H9 (cell line): ENCODE measurements at regions not wholly inside any gene's neighbourhood (a gene's known extent, or its start where the extent isn't known, plus 50 kb on each side); places are given as distances from the start of the nearest gene placed in this dataset.

Experiments used
- DNase-seq: peaks from one replicate; pipeline ENCODE4 v3.0.0-alpha.2; 2017
- H2AFZ ChIP-seq: one replicate; pipeline ENCODE4 v1.6.1; 2013; ENCODE audit warnings: mild to moderate bottlenecking, low read length, control low read depth, moderate library complexity
- H2AK5ac ChIP-seq: 2 replicates; pipeline ENCODE4 v1.6.1; 2013; ENCODE audit warnings: low read length, control low read depth, mixed read lengths; ENCODE audit not compliant: insufficient read length
- H2BK120ac ChIP-seq: one replicate; pipeline ENCODE4 v1.6.1; 2013; ENCODE audit warnings: low read depth, mild to moderate bottlenecking, low read length, control low read depth, inconsistent platforms; ENCODE audit not compliant: poor library complexity, severe bottlenecking
- H2BK12ac ChIP-seq: 2 replicates; pipeline ENCODE4 v1.6.1; 2013; ENCODE audit warnings: low read length, control low read depth, mixed read lengths, low read depth; ENCODE audit not compliant: insufficient read length
- H2BK15ac ChIP-seq: 2 replicates; pipeline ENCODE4 v1.6.1; 2013; ENCODE audit warnings: low read depth, low read length, control low read depth
- H2BK20ac ChIP-seq: one replicate; pipeline ENCODE4 v1.6.1; 2013; ENCODE audit warnings: low read depth, mild to moderate bottlenecking, low read length, control low read depth, inconsistent platforms; ENCODE audit not compliant: poor library complexity, severe bottlenecking
- H2BK5ac ChIP-seq: 2 replicates; pipeline ENCODE4 v1.6.1; 2013; ENCODE audit warnings: low read length, control low read depth, mixed read lengths; ENCODE audit not compliant: insufficient read length
- H3K14ac ChIP-seq: 2 replicates; pipeline ENCODE4 v1.6.1; 2013; ENCODE audit warnings: low read length, control low read depth; ENCODE audit not compliant: insufficient read depth
- H3K18ac ChIP-seq: 2 replicates; pipeline ENCODE4 v1.6.1; 2013; ENCODE audit warnings: low read depth, mild to moderate bottlenecking, mixed read lengths, low read length, control low read depth; ENCODE audit not compliant: insufficient read length
- H3K23ac ChIP-seq: 2 replicates; pipeline ENCODE4 v1.6.1; 2013; ENCODE audit warnings: low read length, control low read depth, mixed read lengths, low read depth; ENCODE audit not compliant: insufficient read length
- H3K23me2 ChIP-seq: 2 replicates; pipeline ENCODE4 v1.6.1; 2013; ENCODE audit warnings: low read depth, mild to moderate bottlenecking, mixed read lengths, low read length, control low read depth; ENCODE audit not compliant: insufficient read length, poor library complexity, severe bottlenecking
- H3K27ac ChIP-seq: 2 replicates; pipeline ENCODE4 v1.5.1; 2013; ENCODE audit warnings: low read length, control low read depth, mixed read lengths, low read depth; ENCODE audit not compliant: insufficient read length
- H3K27me3 ChIP-seq: 2 replicates; pipeline ENCODE4 v1.6.1; 2013; ENCODE audit warnings: low read length, control low read depth, inconsistent platforms; ENCODE audit not compliant: insufficient read depth
- H3K4ac ChIP-seq: 2 replicates; pipeline ENCODE4 v1.6.1; 2013; ENCODE audit warnings: low read depth, mild to moderate bottlenecking, control low read depth, inconsistent platforms, low read length, moderate library complexity
- H3K4me1 ChIP-seq: 2 replicates; pipeline ENCODE4 v1.6.1; 2013; ENCODE audit warnings: low read length, control low read depth, inconsistent platforms; ENCODE audit not compliant: insufficient read depth
- H3K4me2 ChIP-seq: 2 replicates; pipeline ENCODE4 v1.6.1; 2013; ENCODE audit warnings: low read length, control low read depth, mixed read lengths; ENCODE audit not compliant: insufficient read length, insufficient read depth
- H3K56ac ChIP-seq: 2 replicates; pipeline ENCODE4 v1.6.1; 2013; ENCODE audit warnings: low read depth, mild to moderate bottlenecking, mixed read lengths, low read length, control low read depth; ENCODE audit not compliant: insufficient read length
- H3K79me1 ChIP-seq: 2 replicates; pipeline ENCODE4 v1.6.1; 2013; ENCODE audit warnings: low read depth, mild to moderate bottlenecking, moderate library complexity, low read length, control low read depth, inconsistent platforms; ENCODE audit not compliant: insufficient read depth, poor library complexity, severe bottlenecking
- H3K79me2 ChIP-seq: 2 replicates; pipeline ENCODE4 v1.6.1; 2013; ENCODE audit warnings: low read length, control low read depth, inconsistent platforms; ENCODE audit not compliant: insufficient read depth
- H3K9ac ChIP-seq: 2 replicates; pipeline ENCODE4 v1.6.1; 2013; ENCODE audit warnings: low read length, control low read depth, mixed read lengths; ENCODE audit not compliant: insufficient read length; ENCODE audit errors: extremely low read depth
- H3K9me3 ChIP-seq: one replicate; pipeline ENCODE4 v1.6.1; 2013; ENCODE audit warnings: low read depth, low read length, inconsistent platforms; ENCODE audit not compliant: control insufficient read depth
- H3T11ph ChIP-seq: one replicate; pipeline ENCODE4 v1.6.1; 2013; ENCODE audit warnings: mild to moderate bottlenecking, low read length, control low read depth, inconsistent platforms
- H4K20me1 ChIP-seq: one replicate; pipeline ENCODE4 v1.6.1; 2013; ENCODE audit not compliant: control insufficient read depth, insufficient read length, insufficient read depth
- H4K5ac ChIP-seq: 2 replicates; pipeline ENCODE4 v1.6.1; 2013; ENCODE audit warnings: low read depth, mild to moderate bottlenecking, mixed read lengths, low read length, control low read depth; ENCODE audit not compliant: insufficient read length
- H4K8ac ChIP-seq: replicated peaks from 2 replicates; pipeline ENCODE4 v1.6.1; 2013; ENCODE audit warnings: low read length, control low read depth, mixed read lengths, low read depth; ENCODE audit not compliant: insufficient read length
- H4K91ac ChIP-seq: 2 replicates; pipeline ENCODE4 v1.6.1; 2013; ENCODE audit warnings: low read depth, mild to moderate bottlenecking, moderate library complexity, mixed read lengths, low read length, control low read depth; ENCODE audit not compliant: insufficient read length
- H3K27ac Mint-ChIP-seq, 3 experiments: 2 replicates in 2 of 3; 3 replicates in 1 of 3; pipeline ENCODE4 v1.8.0; 2020 to 2021; ENCODE audit warnings: mixed read lengths in 3 of 3, mild to moderate bottlenecking in 1 of 3, moderate library complexity in 1 of 3
- H3K27me3 Mint-ChIP-seq: 2 replicates; pipeline ENCODE4 v1.8.0; 2021; ENCODE audit warnings: low read depth, mild to moderate bottlenecking, moderate library complexity, mixed read lengths
- H3K36me3 Mint-ChIP-seq, 3 experiments: 2 replicates in 2 of 3; 3 replicates in 1 of 3; pipeline ENCODE4 v1.8.0; 2020 to 2021; ENCODE audit warnings: low read depth in 3 of 3, mixed read lengths in 3 of 3; ENCODE audit not compliant: insufficient read depth in 1 of 3
- H3K4me1 Mint-ChIP-seq, 2 experiments: 2 replicates each; pipeline ENCODE4 v1.8.0; 2020; ENCODE audit warnings: mixed read lengths in 2 of 2
- H3K4me3 Mint-ChIP-seq, 2 experiments: 2 replicates in 1 of 2; 3 replicates in 1 of 2; pipeline ENCODE4 v1.8.0; 2020 to 2021; ENCODE audit warnings: mild to moderate bottlenecking in 2 of 2, mixed read lengths in 2 of 2, moderate library complexity in 1 of 2
- H3K9me3 Mint-ChIP-seq, 2 experiments: 2 replicates in 1 of 2; 3 replicates in 1 of 2; pipeline ENCODE4 v1.8.0; 2020; ENCODE audit warnings: mild to moderate bottlenecking in 2 of 2, mixed read lengths in 2 of 2, moderate library complexity in 1 of 2
- CTCF ChIP-seq: fragments of 200-600 bp; sonication (generic); conservative IDR thresholded peaks from 3 replicates; pipeline ENCODE4 v1.8.0; 2021; ENCODE audit warnings: antibody characterized with exemption, mild to moderate bottlenecking
- WGBS: extraction: QIAGEN DNeasy Blood & Tissue Kit; methylation state at CpG from one replicate; pipeline ENCODE4 v1.1.7; 2013; ENCODE audit warnings: missing lambda C conversion rate, low lambda C conversion rate, mixed read lengths; ENCODE audit not compliant: insufficient read length; ENCODE audit errors: extremely low coverage; 5-methylcytosine and 5-hydroxymethylcytosine counted together

- H3K36me3 Mint-ChIP-seq = peaks cover 11 to 32% (median 24%) of the 10 kb centered on the region in 3 experiments
These were observed 75.1 kb downstream of the CARTPT start for GRCh38 chr5:71794061-71794695.

More at GRCh38 chr5:71794061-71794695, 75.1 kb downstream of the CARTPT start:
- Mint-ChIP-seq H3K4me1 (peaks cover 4% of the 10 kb centered on the region in 2 experiments; a peak in 2 of 4 replicates), H3K27me3 (peaks cover 6% of the 10 kb centered on the region), H3K4me3 (no peak overlapping the region), H3K27ac (no peak overlapping the region), H3K9me3 (peaks cover 55% of the 10 kb centered on the region in 2 experiments)
- Histone ChIP-seq H3K56ac (no peak overlapping the region), H3K23me2 (no peaks in the 10 kb centered on the region), H4K8ac (no peak overlapping the region), H3T11ph (no peak overlapping the region), H2AFZ (no peak overlapping the region), H2BK5ac (no peak overlapping the region), H3K9ac (no peak overlapping the region), H3K4ac (no peak overlapping the region), H3K27me3 (no peaks in the 10 kb centered on the region), H3K9me3 (no peaks in the 10 kb centered on the region), H4K91ac (no peak overlapping the region), H2BK20ac (no peak overlapping the region), H2AK5ac (no peak overlapping the region), H3K4me2 (no peak overlapping the region), H2BK120ac (no peak overlapping the region), H3K79me1 (no peaks in the 10 kb centered on the region), H2BK15ac (no peak overlapping the region), H3K18ac (no peak overlapping the region), H2BK12ac (no peak overlapping the region), H3K4me1 (no peaks in the 10 kb centered on the region), H3K79me2 (no peaks in the 10 kb centered on the region), H3K14ac (no peak overlapping the region), H4K20me1 (no peaks in the 10 kb centered on the region), H3K23ac (no peak overlapping the region), H3K27ac (no peak overlapping the region), H4K5ac (no peak overlapping the region)
- no peak for DNase-seq
- no peak for TF ChIP-seq CTCF
- WGBS = no CpG with 5 or more reads among the region's 37 CpGs
